GM21529 (cell line): ENCODE measurements at regions not wholly inside any gene's neighbourhood (a gene's known extent, or its start where the extent isn't known, plus 50 kb on each side); places are given as distances from the start of the nearest gene placed in this dataset.
"Not testable (repeated sequence)": the region's sequence is repeated elsewhere in the genome, so short reads cannot be mapped to it uniquely, and the experiment has no call there.

Experiments
- ATAC-seq: cut with Tn5 transposase; IDR thresholded peaks from one replicate; pipeline ENCODE4 v1.9.1; 2021; ENCODE audit not compliant: unreplicated experiment

DNA sequence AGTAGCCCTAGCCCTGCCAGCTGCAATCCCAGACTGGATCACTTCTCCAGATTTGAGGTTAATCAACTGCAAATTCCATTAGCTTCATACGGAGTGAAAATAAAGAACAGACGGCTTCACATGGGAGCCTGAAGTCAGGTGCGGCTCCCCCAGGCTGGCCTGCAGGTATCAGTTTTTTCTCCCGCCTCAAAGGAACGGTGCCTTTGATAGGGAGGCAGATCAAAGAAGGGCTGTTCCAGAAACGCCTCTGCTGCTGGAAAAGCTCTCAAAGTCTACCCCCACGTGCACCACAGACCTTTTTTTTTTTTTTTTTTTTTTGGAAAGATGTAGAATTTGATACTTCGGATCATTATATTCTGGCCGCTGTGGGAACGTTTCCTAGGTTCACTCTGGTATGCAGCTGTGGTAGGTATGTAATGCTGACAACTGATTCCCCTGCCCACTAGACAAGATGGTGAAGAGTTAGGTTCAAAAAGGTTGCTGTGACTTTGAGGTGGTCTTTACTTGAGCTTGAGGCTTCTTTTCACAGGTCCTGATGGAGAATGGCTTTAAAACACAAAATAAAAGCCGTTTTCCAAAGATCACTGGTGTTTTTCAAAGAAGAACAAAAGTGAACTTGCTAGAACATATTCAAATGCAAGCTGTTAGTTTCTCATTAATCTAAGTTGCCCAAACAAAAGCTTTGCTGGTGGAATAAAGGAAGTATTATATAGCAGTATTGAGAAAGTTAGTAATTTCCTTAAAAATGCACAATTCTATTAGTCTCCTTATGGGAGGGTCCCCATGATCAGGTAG lies 189.0 kb upstream of the NFIA start:
- ATAC-seq, result no peak

DNA sequence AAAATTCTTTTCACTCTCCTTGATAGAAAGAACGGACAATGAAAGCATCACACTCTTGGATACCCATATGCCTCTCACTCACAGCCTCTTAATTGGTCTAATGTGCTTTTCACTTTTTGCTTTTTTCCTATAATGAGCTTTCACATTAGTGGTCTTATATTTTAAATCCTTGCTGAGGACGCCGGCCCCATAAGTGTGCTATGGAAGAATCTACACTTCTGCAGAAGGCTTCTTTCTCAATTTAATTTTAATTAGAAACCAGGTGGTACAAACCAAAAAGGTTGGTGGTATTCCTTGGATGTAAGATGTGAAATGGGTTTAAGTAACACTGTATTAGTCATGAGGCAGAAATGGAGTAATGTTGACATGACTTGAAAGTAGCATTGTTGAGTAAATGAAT lies 190.6 kb upstream of the NFIA start:
- ATAC-seq, result no peak

DNA sequence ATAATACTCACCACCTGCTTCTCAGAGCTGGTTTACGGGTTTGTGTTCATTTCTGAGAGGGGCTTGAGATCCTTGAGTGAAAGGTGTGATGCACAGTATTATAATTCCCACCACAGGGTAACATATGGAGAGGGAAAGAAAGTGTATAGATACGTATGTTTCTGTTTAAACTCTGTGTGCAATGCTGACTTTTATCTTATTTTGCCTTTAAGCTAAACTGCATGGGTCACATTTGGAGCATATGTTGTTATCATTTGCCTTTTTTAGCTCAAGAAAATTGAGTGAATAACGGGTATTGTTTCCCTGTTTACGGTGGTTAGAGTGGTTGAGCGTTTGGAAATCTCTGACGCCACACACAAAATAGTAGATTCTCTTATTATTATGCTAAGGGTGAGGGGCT lies 191.1 kb upstream of the NFIA start:
- no peak for ATAC-seq

DNA sequence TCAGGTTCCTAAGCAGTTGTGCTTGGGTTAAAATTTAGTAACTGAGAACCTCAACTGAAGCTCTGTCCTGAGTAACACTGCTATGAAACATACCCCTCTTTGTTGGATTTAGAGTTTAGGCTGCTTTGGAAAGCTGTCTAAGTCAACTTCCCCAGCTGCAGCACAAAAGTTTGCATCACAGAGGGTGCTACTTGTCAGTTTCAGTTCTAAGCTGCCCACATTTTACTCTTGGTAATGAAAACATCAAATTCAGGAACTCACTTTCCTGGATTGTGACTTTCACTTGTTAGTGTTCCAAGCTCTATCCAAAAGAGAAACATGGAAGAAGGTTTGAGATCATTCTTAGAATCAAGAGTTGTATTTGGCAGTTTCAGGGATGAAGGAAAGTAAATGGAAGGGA lies 191.7 kb upstream of the NFIA start:
- no peak for ATAC-seq

DNA sequence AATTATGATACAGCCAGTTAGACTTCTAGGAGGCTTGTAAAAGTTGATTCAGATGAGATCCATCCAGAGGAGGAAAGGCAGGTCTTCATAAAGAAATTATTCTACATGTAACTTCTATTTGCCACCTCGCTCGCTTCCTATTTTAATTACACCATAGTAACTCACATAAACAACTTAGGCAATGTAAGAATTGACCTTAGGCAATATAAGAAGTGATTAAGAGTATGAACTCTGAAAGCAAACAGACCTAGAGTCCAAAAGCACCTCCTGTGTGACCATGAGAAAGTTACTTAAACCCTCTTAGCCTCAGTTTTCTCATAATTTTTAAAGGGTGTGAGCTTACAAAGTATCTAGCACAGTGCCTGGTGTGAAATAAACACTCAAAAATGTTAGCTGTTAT lies 192.7 kb upstream of the NFIA start:
- ATAC-seq, result no peak

DNA sequence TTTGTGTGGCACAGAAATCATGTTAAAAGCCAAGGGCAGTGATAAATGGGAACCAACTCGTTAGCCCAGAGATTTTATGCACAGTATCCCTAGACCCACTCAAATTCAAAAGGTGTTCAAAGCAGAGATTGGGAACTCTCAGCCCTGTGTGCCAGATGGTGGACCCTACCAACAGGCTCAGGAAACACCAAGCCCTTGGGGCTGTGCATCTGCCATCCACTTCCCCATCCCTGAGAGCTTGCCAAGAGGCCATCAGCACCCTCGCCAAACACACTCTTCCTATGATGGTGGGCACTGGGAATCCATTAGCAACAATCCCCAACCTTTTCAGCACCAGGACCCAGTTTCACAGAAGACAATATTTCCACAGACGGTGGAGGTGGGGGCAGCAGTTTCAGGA lies 194.2 kb upstream of the NFIA start:
- ATAC-seq, result no peak

DNA sequence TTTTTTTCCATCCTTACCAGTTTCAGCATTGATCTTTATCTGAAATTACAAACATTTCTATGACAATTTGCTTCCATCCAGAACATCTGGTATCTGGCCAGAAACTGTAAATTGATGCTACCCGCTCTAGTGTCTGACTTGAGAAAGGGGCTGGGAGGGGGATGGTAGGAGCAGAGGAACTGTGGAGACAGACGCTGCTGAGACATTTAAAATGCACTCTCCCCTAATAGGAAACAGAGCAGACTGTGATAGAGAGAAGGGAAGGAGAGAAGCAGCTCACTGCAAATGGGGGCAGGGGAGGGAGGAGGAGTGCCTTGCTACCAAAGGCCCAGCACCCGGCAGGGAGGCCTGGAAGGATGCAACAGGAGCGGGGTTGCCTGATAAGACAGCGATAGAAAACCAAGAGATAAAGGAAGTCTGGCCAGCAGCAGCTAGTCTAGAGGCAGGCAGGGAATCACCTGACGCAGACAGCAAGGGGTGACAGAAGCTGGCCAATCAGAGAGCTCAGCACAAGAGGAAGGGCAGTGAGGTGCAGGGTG lies 195.5 kb upstream of the NFIA start:
- ATAC-seq, result no peak

DNA sequence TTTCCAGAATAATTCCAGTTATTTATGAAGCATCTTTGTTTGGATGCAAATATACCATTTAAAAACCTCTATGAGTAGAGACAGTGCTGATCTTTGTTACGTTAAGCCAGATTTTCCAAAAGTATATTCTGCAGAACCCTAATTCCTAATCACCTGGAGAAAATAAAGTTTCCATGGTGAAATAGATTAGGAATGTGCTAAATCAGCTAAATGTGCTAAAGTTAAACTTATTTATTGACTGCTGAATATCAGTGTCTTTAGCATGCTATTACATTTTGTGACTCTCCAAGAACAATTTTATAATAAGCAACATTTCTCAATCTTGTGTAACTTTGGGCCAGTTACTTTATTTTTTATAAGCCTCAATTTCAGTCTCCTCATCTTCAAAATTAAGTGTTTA lies 196.3 kb upstream of the NFIA start:
- ATAC-seq, result no peak

DNA sequence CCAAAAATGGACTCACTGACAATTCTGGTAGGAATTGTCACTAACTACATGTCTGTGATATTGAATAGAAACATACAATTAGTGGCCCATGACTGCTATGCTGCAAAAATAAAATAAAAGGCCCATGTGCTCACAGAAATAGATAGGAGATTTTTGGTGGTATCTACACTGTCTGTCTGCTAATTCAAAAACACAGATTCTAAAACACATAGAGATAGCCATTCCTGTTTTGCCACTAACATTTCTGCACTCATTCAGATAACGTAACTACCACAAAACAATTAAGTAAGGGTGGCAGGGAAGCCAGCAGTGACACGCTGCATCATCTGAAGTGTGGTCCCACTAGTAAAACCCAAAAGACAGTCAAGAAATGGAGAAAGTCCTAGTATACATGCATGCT lies 202.2 kb upstream of the NFIA start:
- no peak for ATAC-seq

DNA sequence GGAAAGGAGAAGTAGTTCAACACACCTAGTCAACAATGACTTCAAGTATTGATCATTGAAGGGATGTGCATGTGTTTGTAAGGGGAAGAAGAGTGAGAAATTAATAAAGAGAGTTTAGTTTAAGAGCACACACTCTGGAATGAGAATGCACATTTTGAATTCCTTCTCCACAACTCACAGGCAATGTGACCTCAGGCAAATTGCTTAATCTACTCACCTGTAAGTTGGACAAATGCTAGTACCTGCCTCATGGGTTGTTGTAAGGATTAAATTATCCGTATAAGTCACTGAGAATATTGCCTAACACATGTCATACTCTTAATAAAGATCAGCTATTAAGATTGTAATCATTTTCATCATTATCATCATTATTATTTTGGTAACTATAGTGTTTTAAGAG lies 204.0 kb upstream of the NFIA start:
- ATAC-seq, result no peak

DNA sequence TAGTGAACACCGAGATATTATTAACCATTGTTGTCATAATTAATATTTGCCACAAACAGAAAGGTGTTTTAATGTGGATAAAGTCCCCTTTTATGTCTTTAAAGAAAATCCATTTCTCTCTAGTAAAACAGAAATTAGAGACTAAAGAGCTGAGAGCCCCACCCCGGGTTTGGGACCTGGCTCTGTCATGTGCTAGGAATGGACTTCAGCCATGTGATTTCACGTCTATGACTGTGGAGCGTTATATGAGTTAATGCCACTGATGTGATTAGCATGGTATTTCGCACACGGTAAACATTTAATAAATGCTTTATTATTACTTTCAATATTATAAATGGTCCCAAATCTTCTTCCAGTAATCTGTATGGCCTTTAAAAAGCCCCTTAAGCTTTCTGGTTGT lies 205.0 kb upstream of the NFIA start:
- ATAC-seq, result no peak

DNA sequence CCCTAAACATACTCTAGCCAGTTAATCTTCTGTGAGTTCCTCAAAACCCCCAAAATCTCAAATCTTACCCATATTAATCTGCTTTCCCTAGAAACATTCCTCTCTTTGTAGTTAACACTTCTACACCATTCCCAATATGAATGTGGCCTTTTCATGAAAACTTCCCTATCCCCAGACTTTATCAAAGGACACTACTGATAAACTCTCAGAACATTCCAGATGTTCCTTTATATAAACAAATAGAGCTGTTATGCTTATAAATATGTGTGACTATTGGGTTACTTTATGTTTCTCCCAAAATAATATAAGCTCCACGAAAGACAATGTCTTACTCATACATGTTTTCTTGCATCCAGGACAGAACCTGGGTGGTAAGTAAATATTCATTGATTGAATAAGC lies 205.4 kb upstream of the NFIA start:
- ATAC-seq, result no peak

DNA sequence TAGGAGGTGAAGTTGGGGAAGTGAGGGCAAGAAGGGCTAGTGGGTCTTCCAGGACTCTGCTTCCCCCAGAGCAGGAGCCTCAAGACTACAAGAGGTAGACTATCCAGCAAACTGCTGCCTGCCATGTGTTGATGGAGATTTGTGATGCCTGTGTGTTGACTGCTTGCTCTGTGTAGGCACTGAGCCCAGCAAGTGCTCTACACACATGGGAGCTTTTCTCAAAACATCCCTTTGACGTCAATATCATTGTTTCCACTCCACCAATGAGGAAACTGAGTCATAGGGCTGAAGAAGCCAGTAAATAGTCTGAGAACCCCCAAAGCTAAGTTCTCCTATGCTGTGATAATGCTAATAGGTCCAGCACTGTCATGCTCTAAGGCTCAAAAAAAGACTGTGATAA lies 207.2 kb upstream of the NFIA start:
- no peak for ATAC-seq

DNA sequence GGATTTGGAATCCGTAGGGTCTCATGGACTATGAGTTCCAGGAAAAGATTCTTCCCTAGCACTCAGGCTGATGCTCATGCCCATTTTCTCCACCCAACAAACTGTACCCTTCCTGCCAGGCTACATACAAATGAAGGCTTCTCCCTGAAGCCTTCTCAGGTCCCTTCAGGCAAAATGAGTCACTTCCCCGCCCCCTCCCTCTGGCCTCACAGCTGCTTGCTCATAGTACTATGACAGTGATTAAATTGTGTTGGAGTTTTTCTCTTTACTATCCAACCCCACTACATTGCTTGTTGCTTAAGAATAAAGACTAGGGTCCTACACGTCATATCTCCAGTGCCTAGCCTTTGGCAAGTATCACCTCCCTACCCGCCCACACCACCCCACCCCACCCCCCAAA lies 207.6 kb upstream of the NFIA start:
- ATAC-seq, result no peak

DNA sequence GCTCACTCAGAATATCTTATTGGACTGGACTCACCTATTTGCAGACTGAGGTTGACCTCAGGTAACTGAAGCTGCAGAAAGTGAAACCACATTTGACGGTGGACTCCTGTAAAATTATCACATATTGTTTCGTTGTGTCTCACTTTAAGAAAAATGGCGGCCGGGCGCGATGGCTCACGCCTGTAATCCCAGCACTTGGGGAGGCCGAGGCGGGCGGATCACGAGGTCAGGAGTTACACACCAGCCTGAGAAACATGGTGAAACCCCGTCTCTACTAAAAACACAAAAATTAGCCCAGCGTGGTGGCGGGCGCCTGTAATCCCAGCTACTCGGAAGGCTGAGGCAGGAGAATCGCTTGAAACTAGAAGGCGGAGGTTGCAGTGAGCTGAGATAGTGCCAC lies 209.0 kb upstream of the NFIA start:
- ATAC-seq, result not testable (repeated sequence)

DNA sequence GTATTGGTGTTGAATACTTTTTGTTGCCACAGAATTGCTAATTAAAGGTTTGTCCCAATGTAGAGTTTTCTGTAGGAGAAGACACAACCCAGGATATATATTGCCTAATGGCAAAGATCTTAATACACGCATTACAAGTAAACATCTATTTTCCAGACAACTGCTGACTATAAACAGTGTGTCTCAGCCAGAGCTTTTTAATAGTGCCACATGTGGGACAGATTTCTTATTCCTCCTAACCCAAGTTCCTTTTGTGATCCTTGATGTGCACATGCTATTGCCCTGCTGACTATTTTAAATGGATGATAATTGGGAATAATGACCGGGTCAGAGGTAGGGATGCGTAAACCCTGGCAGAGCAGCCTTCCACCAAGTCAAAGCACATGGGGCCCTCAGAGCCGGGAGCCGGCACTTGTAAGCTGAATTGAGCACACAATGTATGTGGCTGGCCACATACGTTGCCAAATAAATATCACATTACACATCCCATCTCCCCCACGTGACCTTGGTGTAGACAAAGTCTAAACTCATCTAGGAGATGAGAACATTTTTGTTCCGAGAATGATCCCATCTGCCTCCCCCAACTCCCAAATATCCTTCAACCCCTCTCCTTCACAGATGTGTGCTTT lies 209.8 kb upstream of the NFIA start:
- no peak for ATAC-seq

DNA sequence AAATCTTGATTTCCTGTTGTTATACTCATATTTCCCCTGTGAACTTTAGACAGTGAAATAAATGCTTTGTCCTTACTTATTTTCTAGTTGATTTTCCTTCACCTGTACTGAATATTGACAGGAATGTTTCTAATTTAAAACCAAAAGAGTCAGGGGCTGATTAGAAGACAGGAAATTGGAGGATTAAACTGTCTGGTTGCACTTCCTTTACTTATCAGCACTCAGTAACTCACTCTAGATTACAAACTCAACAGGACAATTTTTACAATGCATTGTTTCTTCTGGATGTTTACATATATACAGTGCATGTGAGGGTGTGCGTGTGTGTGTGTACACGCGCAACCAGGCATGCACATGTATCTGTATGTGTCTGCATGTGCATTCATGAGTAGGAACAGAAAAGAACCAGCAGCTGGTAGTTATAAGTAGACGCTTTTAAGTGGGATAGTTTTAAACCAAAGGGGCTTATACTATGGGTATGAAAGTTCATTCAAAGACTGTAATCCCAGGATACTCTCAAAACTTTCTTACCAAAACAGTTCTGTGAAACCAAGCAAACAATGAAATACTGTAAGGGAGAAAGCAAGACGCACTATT lies 212.0 kb upstream of the NFIA start:
- ATAC-seq, result no peak

DNA sequence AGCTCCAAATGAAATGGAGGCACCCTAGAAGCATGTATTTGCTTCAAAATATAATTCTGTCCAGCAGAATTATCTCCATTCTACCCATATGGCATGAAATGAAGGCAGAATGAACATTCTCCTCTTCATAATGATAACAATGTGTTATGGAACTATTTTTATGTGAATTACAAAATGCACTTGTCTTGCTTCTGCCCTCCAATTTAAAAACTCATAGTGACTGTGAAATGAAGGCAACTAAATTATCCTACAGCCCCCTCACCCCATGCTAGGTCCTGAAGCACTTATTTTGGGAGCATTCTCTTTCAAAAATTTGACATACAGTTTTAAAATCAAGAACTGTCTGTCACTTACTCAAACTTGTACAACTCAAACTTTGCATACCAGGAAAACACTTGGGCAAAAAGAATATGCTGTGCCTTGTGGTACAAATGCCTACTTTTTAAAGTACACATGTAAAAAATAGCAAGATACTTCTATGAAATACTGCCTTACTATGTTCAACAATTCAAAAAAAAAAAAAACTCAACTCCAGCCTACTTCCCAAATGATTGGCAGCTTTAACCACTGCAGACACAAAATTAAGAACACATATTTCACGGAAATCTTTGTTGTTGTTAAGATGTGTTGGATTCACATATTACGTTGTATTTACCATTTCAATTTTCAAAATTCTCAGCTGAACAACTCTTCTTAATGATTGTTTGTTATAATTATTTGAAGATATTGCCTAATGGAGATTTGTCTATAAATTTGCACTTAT lies 213.3 kb upstream of the NFIA start:
- ATAC-seq, result no peak

DNA sequence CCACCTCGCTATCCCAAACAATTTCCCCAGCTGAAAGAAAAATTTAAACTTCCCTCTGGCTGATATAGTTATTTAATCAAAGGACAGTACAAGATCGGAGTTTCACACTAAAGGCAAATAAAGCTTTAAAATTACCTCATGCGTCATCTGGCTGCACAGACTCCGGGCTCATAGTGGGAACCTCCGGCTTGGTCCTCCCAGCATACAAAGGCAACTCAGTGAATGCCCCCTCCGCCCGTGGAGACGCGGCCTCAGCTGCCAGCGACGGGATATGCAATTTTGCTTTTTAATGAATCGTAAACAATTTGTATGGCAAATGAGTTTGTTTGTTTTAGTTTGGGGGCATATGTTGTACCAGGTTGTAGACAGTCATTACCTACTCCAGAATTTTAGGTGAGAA lies 214.6 kb upstream of the NFIA start:
- no peak for ATAC-seq

DNA sequence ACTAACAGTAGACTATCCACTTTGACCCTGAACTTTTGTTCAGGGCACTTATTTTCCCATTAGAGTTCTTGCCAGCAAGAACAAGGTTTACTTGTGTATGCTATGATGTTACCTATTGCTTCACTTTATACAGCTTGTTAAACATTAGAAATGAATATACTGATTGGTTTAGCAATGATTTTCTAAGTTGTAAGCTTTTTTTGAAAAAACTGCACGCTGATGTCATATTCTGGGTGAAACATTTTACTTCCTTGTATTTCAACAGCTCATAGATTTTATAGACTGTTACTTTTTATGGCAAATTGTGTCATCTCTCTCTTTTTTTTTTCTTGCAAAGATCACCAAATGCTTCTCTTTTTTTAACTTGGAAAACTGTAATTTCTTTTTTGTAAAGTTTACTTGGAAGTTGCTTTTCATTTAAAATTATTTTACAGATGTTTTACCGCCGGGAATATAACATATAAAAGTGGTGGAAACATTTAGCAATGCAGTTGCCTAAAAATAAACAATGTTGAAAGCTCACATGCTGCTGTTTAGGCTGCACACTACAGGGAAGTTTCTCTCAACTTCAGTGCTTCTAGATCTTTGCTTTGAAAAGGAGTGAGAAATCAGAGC lies 215.3 kb upstream of the NFIA start:
- ATAC-seq, result no peak

DNA sequence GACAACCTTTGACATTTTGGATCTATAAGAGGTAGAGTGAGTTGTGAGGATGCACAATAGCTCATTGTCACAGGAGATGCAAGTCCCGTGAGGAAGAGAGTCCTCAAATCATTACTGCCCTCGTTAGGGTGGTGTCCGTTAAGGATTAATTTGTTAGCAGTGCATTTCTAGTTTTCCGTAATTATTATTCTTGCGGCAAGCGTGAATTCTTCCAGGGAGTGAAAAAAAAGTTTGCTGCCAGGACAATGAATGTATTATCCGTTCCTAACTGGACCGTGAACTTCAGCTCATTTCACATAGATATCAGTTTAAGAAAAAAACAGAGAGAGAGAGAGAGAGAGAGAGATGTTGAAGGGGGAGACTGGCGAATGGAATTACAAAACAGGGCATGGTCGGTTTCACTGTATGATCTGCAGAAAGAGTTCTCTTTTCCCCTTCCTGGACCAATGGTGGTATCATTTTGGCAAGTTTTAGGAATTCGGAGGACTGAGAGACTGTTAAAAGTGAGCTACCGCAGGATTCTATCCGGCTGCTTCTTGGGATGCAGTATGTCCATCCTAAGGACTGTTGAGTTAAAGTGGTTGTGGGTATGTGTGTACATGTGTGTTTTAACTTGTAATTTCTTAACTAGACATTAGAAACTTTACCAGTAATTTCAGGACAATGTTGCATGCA lies 216.0 kb upstream of the NFIA start:
- no peak for ATAC-seq
